Astrocyte of the spinal cord (primary cell): ENCODE measurements at regions not wholly inside any gene's neighbourhood (a gene's known extent, or its start where the extent isn't known, plus 50 kb on each side); places are given as distances from the start of the nearest gene placed in this dataset.

Source experiments
- DNase-seq: peaks from one replicate; pipeline ENCODE4 v3.0.0; 2011; ENCODE audit warnings: low read depth, low spot score
- H3K4me3 ChIP-seq: 2 replicates; pipeline ENCODE4 v1.5.1; 2011; ENCODE audit warnings: low read depth, mild to moderate bottlenecking, low read length, moderate library complexity
- in situ Hi-C: cut with HindIII; loops from 2 replicates; pipeline ENCODE4 v1.10.0; 2017; ENCODE audit warnings: low sequenced_read_pairs
- TF ChIP-seq, protein P1 (sequence below): IDR thresholded peaks from 2 replicates; pipeline ENCODE4 v1.5.1; 2012; ENCODE audit warnings: low read depth, mild to moderate bottlenecking, low read length, inconsistent platforms

DNA sequence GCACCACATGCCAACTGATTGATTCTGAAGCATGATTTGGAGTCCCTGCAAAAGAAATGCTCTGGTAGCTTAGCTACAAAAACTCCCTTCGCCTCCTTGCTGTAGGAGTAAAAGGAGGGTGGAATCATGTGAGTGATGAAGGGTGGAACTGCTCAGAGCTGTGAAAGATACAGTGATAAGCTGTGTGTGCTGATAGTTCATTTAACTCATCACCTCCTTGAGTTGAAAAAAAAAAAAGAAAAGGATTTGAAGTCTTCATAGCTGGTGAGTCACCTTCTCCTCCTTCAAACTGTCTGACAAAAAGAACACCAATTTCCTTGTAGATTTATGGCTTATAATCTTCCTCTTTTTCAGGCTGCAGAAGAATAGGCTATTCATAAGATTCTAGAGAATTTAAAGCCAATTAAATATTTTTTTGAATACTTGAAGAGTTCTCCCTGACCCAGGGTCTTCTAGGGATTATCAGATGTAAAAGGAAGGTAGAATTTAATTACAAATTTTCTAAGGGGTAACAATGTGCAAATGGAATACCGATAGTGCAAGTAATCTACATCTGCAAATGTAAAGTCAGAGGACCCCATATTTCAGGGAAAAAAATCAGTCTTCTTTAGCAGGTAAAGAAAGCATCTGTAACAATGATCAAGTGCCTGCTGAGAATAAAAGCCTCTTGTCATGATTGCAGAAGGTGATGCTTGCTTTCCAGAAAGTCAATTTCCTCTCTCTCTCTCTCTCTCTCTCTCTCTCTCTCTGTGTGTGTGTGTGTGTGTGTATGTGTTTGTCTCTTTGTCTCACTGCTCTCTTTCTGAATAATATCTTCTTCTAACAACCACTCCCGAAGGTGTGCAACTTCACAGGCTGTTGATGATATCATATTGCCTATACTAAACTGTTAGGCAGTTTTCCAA, 208.8 kb upstream of the VEGFC start:
- peak; percentile 46 for DNase-seq
- TF ChIP-seq, protein P1, sequence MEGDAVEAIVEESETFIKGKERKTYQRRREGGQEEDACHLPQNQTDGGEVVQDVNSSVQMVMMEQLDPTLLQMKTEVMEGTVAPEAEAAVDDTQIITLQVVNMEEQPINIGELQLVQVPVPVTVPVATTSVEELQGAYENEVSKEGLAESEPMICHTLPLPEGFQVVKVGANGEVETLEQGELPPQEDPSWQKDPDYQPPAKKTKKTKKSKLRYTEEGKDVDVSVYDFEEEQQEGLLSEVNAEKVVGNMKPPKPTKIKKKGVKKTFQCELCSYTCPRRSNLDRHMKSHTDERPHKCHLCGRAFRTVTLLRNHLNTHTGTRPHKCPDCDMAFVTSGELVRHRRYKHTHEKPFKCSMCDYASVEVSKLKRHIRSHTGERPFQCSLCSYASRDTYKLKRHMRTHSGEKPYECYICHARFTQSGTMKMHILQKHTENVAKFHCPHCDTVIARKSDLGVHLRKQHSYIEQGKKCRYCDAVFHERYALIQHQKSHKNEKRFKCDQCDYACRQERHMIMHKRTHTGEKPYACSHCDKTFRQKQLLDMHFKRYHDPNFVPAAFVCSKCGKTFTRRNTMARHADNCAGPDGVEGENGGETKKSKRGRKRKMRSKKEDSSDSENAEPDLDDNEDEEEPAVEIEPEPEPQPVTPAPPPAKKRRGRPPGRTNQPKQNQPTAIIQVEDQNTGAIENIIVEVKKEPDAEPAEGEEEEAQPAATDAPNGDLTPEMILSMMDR: no peak
- H3K4me3 ChIP-seq: no peak overlapping the region
- in situ Hi-C loops: no loop called here

- peak; percentile 84 for DNase-seq
- TF ChIP-seq, protein P1: no peak
- in situ Hi-C loops: no loop called here
- no peak overlapping the region for H3K4me3 ChIP-seq
These were observed 213.0 kb upstream of the VEGFC start for GRCh38 chr4:177005674-177006230.

- DNase-seq: no peak
- H3K4me3 ChIP-seq: no peak overlapping the region
- in situ Hi-C loops: no loop called here
- TF ChIP-seq, protein P1: no peak
These were observed 213.6 kb upstream of the VEGFC start for GRCh38 chr4:177006331-177006730.

DNA sequence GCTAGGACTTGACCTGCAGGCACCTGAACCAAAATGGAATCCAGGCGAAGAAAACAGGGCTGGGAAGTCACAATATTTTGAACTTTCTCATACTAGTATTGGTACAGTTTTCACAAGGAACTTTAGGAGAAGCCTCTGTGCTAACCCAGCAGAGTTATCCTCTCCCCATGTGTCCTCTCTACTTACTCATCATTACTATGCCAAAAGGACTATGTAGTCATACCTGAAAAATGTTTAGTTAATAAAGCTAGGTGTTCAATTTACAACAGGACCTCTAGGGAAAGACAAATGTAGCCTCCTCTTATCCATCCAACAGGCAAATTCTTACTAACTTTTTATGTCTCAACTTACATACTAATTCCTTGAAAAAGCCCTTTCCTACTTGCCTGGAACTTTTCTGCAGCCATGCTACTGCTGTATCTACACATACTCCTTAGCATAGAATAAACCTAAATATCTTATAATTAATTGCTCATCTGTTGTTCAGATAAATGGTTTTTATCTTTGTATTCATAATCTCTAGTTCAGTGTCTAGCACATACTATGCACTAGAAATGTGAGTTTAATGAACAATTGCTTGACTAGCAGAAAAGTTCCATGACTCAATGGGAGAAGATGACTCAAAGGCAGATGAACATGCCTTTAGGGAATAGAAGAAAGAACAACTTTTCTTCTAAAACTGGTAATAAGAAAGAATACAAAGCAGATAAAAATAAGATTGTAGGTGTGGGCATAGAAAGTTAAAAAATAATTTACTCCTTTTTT, 215.5 kb upstream of the VEGFC start:
- no peak overlapping the region for H3K4me3 ChIP-seq
- TF ChIP-seq, protein P1: no peak
- in situ Hi-C loops: no loop called here
- peak; percentile 72 for DNase-seq

GRCh38 chr4:177008836-177009501, 216.2 kb upstream of the VEGFC start:
- in situ Hi-C loops: no loop called here
- no peak for DNase-seq
- TF ChIP-seq, protein P1: no peak
- no peak overlapping the region for H3K4me3 ChIP-seq

GRCh38 chr4:177010418-177010817, 217.7 kb upstream of the VEGFC start:
- TF ChIP-seq, protein P1: no peak
- no peak for DNase-seq
- in situ Hi-C loops: no loop called here
- no peak overlapping the region for H3K4me3 ChIP-seq
